ENCODE measurements at regions not wholly inside any gene's neighbourhood (a gene's known extent, or its start where the extent isn't known, plus 50 kb on each side); places are given as distances from the start of the nearest gene placed in this dataset.

- TF ChIP-seq GATA2 (IDR thresholded peaks at IDR 0.05; ENCODE audit: low read depth, low read length) = no peak
- no peak for TF ChIP-seq GATA3 (IDR thresholded peaks at IDR 0.05; ENCODE audit: low read depth, low read length)
These were observed 1519.6 kb downstream of the PCDH9 start for GRCh38 chr13:65710514-65710913.
